H9 (cell line): ENCODE measurements at regions not wholly inside any gene's neighbourhood (a gene's known extent, or its start where the extent isn't known, plus 50 kb on each side); places are given as distances from the start of the nearest gene placed in this dataset.

Experiments
- DNase-seq: peaks from one replicate; pipeline ENCODE4 v3.0.0-alpha.2; 2017
- H2AFZ ChIP-seq: one replicate; pipeline ENCODE4 v1.6.1; 2013; ENCODE audit warnings: mild to moderate bottlenecking, low read length, control low read depth, moderate library complexity
- H2AK5ac ChIP-seq: 2 replicates; pipeline ENCODE4 v1.6.1; 2013; ENCODE audit warnings: low read length, control low read depth, mixed read lengths; ENCODE audit not compliant: insufficient read length
- H2BK120ac ChIP-seq: one replicate; pipeline ENCODE4 v1.6.1; 2013; ENCODE audit warnings: low read depth, mild to moderate bottlenecking, low read length, control low read depth, inconsistent platforms; ENCODE audit not compliant: poor library complexity, severe bottlenecking
- H2BK12ac ChIP-seq: 2 replicates; pipeline ENCODE4 v1.6.1; 2013; ENCODE audit warnings: low read length, control low read depth, mixed read lengths, low read depth; ENCODE audit not compliant: insufficient read length
- H2BK15ac ChIP-seq: 2 replicates; pipeline ENCODE4 v1.6.1; 2013; ENCODE audit warnings: low read depth, low read length, control low read depth
- H2BK20ac ChIP-seq: one replicate; pipeline ENCODE4 v1.6.1; 2013; ENCODE audit warnings: low read depth, mild to moderate bottlenecking, low read length, control low read depth, inconsistent platforms; ENCODE audit not compliant: poor library complexity, severe bottlenecking
- H2BK5ac ChIP-seq: 2 replicates; pipeline ENCODE4 v1.6.1; 2013; ENCODE audit warnings: low read length, control low read depth, mixed read lengths; ENCODE audit not compliant: insufficient read length
- H3K14ac ChIP-seq: 2 replicates; pipeline ENCODE4 v1.6.1; 2013; ENCODE audit warnings: low read length, control low read depth; ENCODE audit not compliant: insufficient read depth
- H3K18ac ChIP-seq: 2 replicates; pipeline ENCODE4 v1.6.1; 2013; ENCODE audit warnings: low read depth, mild to moderate bottlenecking, mixed read lengths, low read length, control low read depth; ENCODE audit not compliant: insufficient read length
- H3K23ac ChIP-seq: 2 replicates; pipeline ENCODE4 v1.6.1; 2013; ENCODE audit warnings: low read length, control low read depth, mixed read lengths, low read depth; ENCODE audit not compliant: insufficient read length
- H3K23me2 ChIP-seq: 2 replicates; pipeline ENCODE4 v1.6.1; 2013; ENCODE audit warnings: low read depth, mild to moderate bottlenecking, mixed read lengths, low read length, control low read depth; ENCODE audit not compliant: insufficient read length, poor library complexity, severe bottlenecking
- H3K27ac ChIP-seq: 2 replicates; pipeline ENCODE4 v1.5.1; 2013; ENCODE audit warnings: low read length, control low read depth, mixed read lengths, low read depth; ENCODE audit not compliant: insufficient read length
- H3K27me3 ChIP-seq: 2 replicates; pipeline ENCODE4 v1.6.1; 2013; ENCODE audit warnings: low read length, control low read depth, inconsistent platforms; ENCODE audit not compliant: insufficient read depth
- H3K4ac ChIP-seq: 2 replicates; pipeline ENCODE4 v1.6.1; 2013; ENCODE audit warnings: low read depth, mild to moderate bottlenecking, control low read depth, inconsistent platforms, low read length, moderate library complexity
- H3K4me1 ChIP-seq: 2 replicates; pipeline ENCODE4 v1.6.1; 2013; ENCODE audit warnings: low read length, control low read depth, inconsistent platforms; ENCODE audit not compliant: insufficient read depth
- H3K4me2 ChIP-seq: 2 replicates; pipeline ENCODE4 v1.6.1; 2013; ENCODE audit warnings: low read length, control low read depth, mixed read lengths; ENCODE audit not compliant: insufficient read length, insufficient read depth
- H3K56ac ChIP-seq: 2 replicates; pipeline ENCODE4 v1.6.1; 2013; ENCODE audit warnings: low read depth, mild to moderate bottlenecking, mixed read lengths, low read length, control low read depth; ENCODE audit not compliant: insufficient read length
- H3K79me1 ChIP-seq: 2 replicates; pipeline ENCODE4 v1.6.1; 2013; ENCODE audit warnings: low read depth, mild to moderate bottlenecking, moderate library complexity, low read length, control low read depth, inconsistent platforms; ENCODE audit not compliant: insufficient read depth, poor library complexity, severe bottlenecking
- H3K79me2 ChIP-seq: 2 replicates; pipeline ENCODE4 v1.6.1; 2013; ENCODE audit warnings: low read length, control low read depth, inconsistent platforms; ENCODE audit not compliant: insufficient read depth
- H3K9ac ChIP-seq: 2 replicates; pipeline ENCODE4 v1.6.1; 2013; ENCODE audit warnings: low read length, control low read depth, mixed read lengths; ENCODE audit not compliant: insufficient read length; ENCODE audit errors: extremely low read depth
- H3K9me3 ChIP-seq: one replicate; pipeline ENCODE4 v1.6.1; 2013; ENCODE audit warnings: low read depth, low read length, inconsistent platforms; ENCODE audit not compliant: control insufficient read depth
- H3T11ph ChIP-seq: one replicate; pipeline ENCODE4 v1.6.1; 2013; ENCODE audit warnings: mild to moderate bottlenecking, low read length, control low read depth, inconsistent platforms
- H4K20me1 ChIP-seq: one replicate; pipeline ENCODE4 v1.6.1; 2013; ENCODE audit not compliant: control insufficient read depth, insufficient read length, insufficient read depth
- H4K5ac ChIP-seq: 2 replicates; pipeline ENCODE4 v1.6.1; 2013; ENCODE audit warnings: low read depth, mild to moderate bottlenecking, mixed read lengths, low read length, control low read depth; ENCODE audit not compliant: insufficient read length
- H4K8ac ChIP-seq: replicated peaks from 2 replicates; pipeline ENCODE4 v1.6.1; 2013; ENCODE audit warnings: low read length, control low read depth, mixed read lengths, low read depth; ENCODE audit not compliant: insufficient read length
- H4K91ac ChIP-seq: 2 replicates; pipeline ENCODE4 v1.6.1; 2013; ENCODE audit warnings: low read depth, mild to moderate bottlenecking, moderate library complexity, mixed read lengths, low read length, control low read depth; ENCODE audit not compliant: insufficient read length
- H3K27ac Mint-ChIP-seq, 3 experiments: 2 replicates in 2 of 3; 3 replicates in 1 of 3; pipeline ENCODE4 v1.8.0; 2020 to 2021; ENCODE audit warnings: mixed read lengths in 3 of 3, mild to moderate bottlenecking in 1 of 3, moderate library complexity in 1 of 3
- H3K27me3 Mint-ChIP-seq: 2 replicates; pipeline ENCODE4 v1.8.0; 2021; ENCODE audit warnings: low read depth, mild to moderate bottlenecking, moderate library complexity, mixed read lengths
- H3K36me3 Mint-ChIP-seq, 3 experiments: 2 replicates in 2 of 3; 3 replicates in 1 of 3; pipeline ENCODE4 v1.8.0; 2020 to 2021; ENCODE audit warnings: low read depth in 3 of 3, mixed read lengths in 3 of 3; ENCODE audit not compliant: insufficient read depth in 1 of 3
- H3K4me1 Mint-ChIP-seq, 2 experiments: 2 replicates each; pipeline ENCODE4 v1.8.0; 2020; ENCODE audit warnings: mixed read lengths in 2 of 2
- H3K4me3 Mint-ChIP-seq, 2 experiments: 2 replicates in 1 of 2; 3 replicates in 1 of 2; pipeline ENCODE4 v1.8.0; 2020 to 2021; ENCODE audit warnings: mild to moderate bottlenecking in 2 of 2, mixed read lengths in 2 of 2, moderate library complexity in 1 of 2
- H3K9me3 Mint-ChIP-seq, 2 experiments: 2 replicates in 1 of 2; 3 replicates in 1 of 2; pipeline ENCODE4 v1.8.0; 2020; ENCODE audit warnings: mild to moderate bottlenecking in 2 of 2, mixed read lengths in 2 of 2, moderate library complexity in 1 of 2
- CTCF ChIP-seq: fragments of 200-600 bp; sonication (generic); conservative IDR thresholded peaks from 3 replicates; pipeline ENCODE4 v1.8.0; 2021; ENCODE audit warnings: antibody characterized with exemption, mild to moderate bottlenecking
- WGBS: extraction: QIAGEN DNeasy Blood & Tissue Kit; methylation state at CpG from one replicate; pipeline ENCODE4 v1.1.7; 2013; ENCODE audit warnings: missing lambda C conversion rate, low lambda C conversion rate, mixed read lengths; ENCODE audit not compliant: insufficient read length; ENCODE audit errors: extremely low coverage; 5-methylcytosine and 5-hydroxymethylcytosine counted together

GRCh38 chr7:92968502-92968901, 132.1 kb upstream of the CDK6 start:
- Histone ChIP-seq H3K4me2 (no peak overlapping the region), H3K79me2 (no peaks in the 10 kb centered on the region), H3K9ac (no peak overlapping the region), H3K56ac (no peak overlapping the region), H2BK12ac (no peak overlapping the region), H4K91ac (no peak overlapping the region), H2BK120ac (no peak overlapping the region), H4K8ac (no peak overlapping the region), H3K27me3 (no peaks in the 10 kb centered on the region), H4K20me1 (no peaks in the 10 kb centered on the region), H3T11ph (no peak overlapping the region), H2BK20ac (no peak overlapping the region), H2AK5ac (no peak overlapping the region), H4K5ac (no peak overlapping the region), H2BK15ac (no peak overlapping the region), H3K4me1 (no peaks in the 10 kb centered on the region), H3K27ac (no peak overlapping the region), H3K9me3 (no peaks in the 10 kb centered on the region), H2BK5ac (no peak overlapping the region), H3K79me1 (no peaks in the 10 kb centered on the region), H3K18ac (no peak overlapping the region), H3K23me2 (no peaks in the 10 kb centered on the region), H3K23ac (no peak overlapping the region), H3K14ac (no peak overlapping the region), H3K4ac (no peak overlapping the region), H2AFZ (no peak overlapping the region)
- TF ChIP-seq CTCF: no peak
- no peak overlapping the region for H3K27ac Mint-ChIP-seq
- H3K9me3 Mint-ChIP-seq: peaks cover 0 to 4% of the 10 kb centered on the region in 2 experiments; a peak in 1 of 5 replicates
- no peak overlapping the region for H3K4me3 Mint-ChIP-seq
- H3K36me3 Mint-ChIP-seq: no peaks in the 10 kb centered on the region
- WGBS: no CpG with 5 or more reads among the region's 1 CpG
- H3K27me3 Mint-ChIP-seq: no peaks in the 10 kb centered on the region; the same call in none of the 2 replicates
- peaks cover 4 to 6% of the 10 kb centered on the region in 2 experiments; a peak in 3 of 4 replicates for H3K4me1 Mint-ChIP-seq
- no peak for DNase-seq
